ENCODE measurements at regions not wholly inside any gene's neighbourhood (a gene's known extent, or its start where the extent isn't known, plus 50 kb on each side); places are given as distances from the start of the nearest gene placed in this dataset.

GRCh38 chr20:63080811-63081210, 74.0 kb upstream of the BHLHE23 start:
- TF ChIP-seq POLR2A (IDR thresholded peaks at IDR 0.05), result no peak
- no peak for TF ChIP-seq CTCF (IDR thresholded peaks at IDR 0.05)
- no peak for TF ChIP-seq EP300 (IDR thresholded peaks at IDR 0.05)
